ENCODE measurements at regions not wholly inside any gene's neighbourhood (a gene's known extent, or its start where the extent isn't known, plus 50 kb on each side); places are given as distances from the start of the nearest gene placed in this dataset.
"Not testable (repeated sequence)": the region's sequence is repeated elsewhere in the genome, so short reads cannot be mapped to it uniquely, and the experiment has no call there.

DNA sequence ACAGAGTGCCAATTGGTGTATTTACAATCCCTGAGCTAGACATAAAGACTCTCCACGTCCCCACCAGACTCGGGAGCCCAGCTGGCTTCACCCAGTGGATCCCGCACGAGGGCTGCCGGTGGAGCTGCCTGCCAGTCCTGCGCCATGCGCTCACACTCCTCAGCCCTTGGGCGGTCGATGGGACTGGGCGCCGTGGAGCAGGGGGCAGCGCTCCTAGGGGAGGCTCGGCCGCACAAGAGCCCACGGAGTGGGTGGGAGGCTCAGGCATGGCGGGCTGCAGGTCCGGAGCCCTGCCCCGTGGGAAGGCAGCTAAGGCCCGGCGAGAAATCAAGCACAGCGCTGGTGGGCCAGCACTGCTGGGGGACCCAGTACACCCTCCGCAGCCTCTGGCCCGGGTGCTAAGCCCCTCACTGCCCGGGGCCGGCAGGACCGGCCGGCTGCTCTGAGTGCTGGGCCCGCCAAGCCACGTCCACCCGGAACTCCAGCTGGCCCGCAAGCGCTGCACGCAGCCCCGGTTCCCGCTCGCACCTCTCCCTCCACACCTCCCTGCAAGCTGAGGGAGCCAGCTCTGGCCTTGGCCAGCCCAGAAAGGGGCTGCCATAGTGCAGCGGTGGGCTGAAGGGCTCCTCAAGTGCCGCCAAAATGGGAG lies 759.4 kb downstream of the BRINP3 start:
- TF ChIP-seq CTCF (IDR thresholded peaks at IDR 0.05 in 8 of 11, conservative IDR thresholded peaks at IDR 0.05 in 3 of 11); POLR2AphosphoS5 (IDR thresholded peaks at IDR 0.05); POLR2A (IDR thresholded peaks at IDR 0.05): not testable (repeated sequence)
